PC-3 (cell line): ENCODE measurements at regions not wholly inside any gene's neighbourhood (a gene's known extent, or its start where the extent isn't known, plus 50 kb on each side); places are given as distances from the start of the nearest gene placed in this dataset.

ENCODE experiments used
- EZH2 ChIP-seq: fragments of 300-600 bp; sonication (generic); IDR thresholded peaks from one replicate; pipeline ENCODE4 v1.6.1; 2017; ENCODE audit warnings: antibody characterized with exemption, mild to moderate bottlenecking, low read length; ENCODE audit not compliant: unreplicated experiment
- EZH2phosphoT487 ChIP-seq: fragments of 300-600 bp; sonication (generic); IDR thresholded peaks from 2 replicates; pipeline ENCODE4 v1.6.1; 2018; ENCODE audit warnings: mild to moderate bottlenecking, antibody characterized with exemption, low read length, borderline replicate concordance
- TF ChIP-seq, protein P1 (sequence below): fragments of 300-600 bp; sonication (generic); conservative IDR thresholded peaks from 2 replicates; pipeline ENCODE4 v1.5.1; 2017; ENCODE audit warnings: antibody characterized with exemption, low read depth, mild to moderate bottlenecking, low read length

DNA sequence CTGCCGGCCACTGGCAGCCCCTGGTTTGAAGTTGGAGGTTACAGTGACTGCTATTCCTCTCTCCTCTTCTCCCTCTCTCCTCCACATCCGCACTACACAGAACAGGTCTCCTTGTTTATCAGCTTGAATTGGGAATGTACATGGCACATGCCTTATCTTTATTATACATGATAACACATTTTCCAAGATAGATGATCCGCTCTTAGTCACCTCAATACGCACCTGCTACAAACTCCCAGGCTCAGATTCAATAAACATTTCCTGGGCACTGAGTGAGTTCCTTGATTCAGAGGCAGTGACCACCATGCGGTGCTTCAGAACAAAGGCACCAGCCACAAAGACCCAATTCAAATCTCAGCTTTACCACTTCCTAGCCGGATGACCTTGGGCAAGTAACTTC is 227.7 kb downstream of the TSHZ3 start:
- TF ChIP-seq, protein P1, sequence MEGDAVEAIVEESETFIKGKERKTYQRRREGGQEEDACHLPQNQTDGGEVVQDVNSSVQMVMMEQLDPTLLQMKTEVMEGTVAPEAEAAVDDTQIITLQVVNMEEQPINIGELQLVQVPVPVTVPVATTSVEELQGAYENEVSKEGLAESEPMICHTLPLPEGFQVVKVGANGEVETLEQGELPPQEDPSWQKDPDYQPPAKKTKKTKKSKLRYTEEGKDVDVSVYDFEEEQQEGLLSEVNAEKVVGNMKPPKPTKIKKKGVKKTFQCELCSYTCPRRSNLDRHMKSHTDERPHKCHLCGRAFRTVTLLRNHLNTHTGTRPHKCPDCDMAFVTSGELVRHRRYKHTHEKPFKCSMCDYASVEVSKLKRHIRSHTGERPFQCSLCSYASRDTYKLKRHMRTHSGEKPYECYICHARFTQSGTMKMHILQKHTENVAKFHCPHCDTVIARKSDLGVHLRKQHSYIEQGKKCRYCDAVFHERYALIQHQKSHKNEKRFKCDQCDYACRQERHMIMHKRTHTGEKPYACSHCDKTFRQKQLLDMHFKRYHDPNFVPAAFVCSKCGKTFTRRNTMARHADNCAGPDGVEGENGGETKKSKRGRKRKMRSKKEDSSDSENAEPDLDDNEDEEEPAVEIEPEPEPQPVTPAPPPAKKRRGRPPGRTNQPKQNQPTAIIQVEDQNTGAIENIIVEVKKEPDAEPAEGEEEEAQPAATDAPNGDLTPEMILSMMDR: no peak
- TF ChIP-seq EZH2 (no peak), EZH2phosphoT487 (no peak)
